Fibroblast of villous mesenchyme (primary cell): ENCODE measurements at regions not wholly inside any gene's neighbourhood (a gene's known extent, or its start where the extent isn't known, plus 50 kb on each side); places are given as distances from the start of the nearest gene placed in this dataset.

ENCODE experiments used
- DNase-seq: peaks from one replicate; pipeline ENCODE4 v3.0.0-alpha.2; 2010; ENCODE audit warnings: low read depth
- H3K4me3 ChIP-seq: 2 replicates; pipeline ENCODE4 v1.5.1; 2011; ENCODE audit warnings: low read depth, mild to moderate bottlenecking, low read length
- TF ChIP-seq, protein P1 (sequence below): IDR thresholded peaks from 2 replicates; pipeline ENCODE4 v1.5.1; 2012; ENCODE audit warnings: low read depth, mild to moderate bottlenecking, low read length; ENCODE audit not compliant: insufficient read depth

DNA sequence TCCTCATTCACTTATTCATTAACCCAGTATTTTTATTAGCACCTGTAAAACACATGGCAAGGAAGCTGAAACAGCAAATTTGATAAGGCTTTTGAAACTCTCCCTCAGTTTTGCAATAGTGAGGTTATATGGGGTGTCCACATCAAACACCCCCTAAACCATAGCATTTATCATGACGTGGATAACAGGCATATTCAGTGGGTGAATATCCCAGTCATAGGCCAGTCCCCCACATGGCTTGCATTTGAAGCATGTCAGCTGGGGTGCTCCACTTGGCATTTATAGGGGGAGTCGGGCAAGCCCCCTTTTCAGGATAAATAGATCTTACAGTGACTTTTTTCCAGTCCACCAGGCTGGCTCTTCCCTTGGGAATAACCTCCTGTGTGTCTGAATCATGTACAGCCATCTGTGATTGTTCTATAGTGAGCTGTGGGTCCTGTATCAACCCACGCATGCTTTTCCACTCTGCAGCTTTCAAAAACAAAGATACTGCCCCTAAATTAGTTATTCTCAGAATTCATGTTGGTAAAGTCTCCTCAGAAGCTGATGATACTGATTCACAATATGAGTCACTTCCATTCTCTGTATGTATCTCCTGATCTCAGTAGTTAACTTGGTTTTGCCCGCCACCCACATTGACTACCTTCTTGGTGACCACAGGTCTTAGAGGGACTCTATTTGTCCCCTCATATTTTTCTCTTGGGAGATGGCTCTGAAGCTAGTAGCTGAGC, 84.4 kb upstream of the SPIN1 start:
- no peak overlapping the region for H3K4me3 ChIP-seq
- DNase-seq = peak; percentile 22
- TF ChIP-seq, protein P1, sequence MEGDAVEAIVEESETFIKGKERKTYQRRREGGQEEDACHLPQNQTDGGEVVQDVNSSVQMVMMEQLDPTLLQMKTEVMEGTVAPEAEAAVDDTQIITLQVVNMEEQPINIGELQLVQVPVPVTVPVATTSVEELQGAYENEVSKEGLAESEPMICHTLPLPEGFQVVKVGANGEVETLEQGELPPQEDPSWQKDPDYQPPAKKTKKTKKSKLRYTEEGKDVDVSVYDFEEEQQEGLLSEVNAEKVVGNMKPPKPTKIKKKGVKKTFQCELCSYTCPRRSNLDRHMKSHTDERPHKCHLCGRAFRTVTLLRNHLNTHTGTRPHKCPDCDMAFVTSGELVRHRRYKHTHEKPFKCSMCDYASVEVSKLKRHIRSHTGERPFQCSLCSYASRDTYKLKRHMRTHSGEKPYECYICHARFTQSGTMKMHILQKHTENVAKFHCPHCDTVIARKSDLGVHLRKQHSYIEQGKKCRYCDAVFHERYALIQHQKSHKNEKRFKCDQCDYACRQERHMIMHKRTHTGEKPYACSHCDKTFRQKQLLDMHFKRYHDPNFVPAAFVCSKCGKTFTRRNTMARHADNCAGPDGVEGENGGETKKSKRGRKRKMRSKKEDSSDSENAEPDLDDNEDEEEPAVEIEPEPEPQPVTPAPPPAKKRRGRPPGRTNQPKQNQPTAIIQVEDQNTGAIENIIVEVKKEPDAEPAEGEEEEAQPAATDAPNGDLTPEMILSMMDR = no peak

DNA sequence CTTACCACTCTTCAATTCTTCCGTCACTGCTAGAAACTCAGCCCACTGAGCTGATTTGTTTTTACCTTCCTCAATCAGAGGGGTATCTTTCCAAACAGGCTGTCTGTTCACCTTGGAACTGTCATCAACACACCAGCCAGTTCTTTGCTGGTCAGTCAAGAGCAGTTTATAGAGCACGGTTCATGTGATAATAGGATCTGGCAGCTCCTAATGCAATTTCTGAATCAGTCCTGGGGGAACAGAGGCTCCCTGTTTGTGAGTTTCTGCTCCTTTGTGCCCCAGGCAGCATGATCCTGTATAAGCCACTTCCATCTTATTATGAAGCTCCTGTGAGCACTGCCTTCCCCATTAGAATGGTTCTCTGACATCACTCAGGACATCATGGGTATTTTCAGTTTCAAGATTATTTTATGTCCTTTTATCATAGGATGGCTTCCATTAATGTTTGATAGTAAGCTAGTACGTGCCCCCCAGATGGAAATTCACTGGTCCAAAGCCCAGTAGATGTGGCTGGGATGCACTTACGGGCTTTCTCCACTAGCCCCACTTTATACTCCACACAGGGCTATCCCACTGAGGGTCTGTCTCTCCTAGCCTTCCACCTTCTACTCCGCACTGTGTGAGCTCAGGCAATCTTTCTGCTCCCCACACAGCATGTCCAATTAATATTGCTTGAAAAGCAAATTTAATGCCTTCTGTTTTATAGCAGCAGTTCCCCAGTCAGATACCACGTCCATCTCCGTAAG, 85.5 kb upstream of the SPIN1 start:
- TF ChIP-seq, protein P1 = no peak
- no peak overlapping the region for H3K4me3 ChIP-seq
- no peak for DNase-seq

DNA sequence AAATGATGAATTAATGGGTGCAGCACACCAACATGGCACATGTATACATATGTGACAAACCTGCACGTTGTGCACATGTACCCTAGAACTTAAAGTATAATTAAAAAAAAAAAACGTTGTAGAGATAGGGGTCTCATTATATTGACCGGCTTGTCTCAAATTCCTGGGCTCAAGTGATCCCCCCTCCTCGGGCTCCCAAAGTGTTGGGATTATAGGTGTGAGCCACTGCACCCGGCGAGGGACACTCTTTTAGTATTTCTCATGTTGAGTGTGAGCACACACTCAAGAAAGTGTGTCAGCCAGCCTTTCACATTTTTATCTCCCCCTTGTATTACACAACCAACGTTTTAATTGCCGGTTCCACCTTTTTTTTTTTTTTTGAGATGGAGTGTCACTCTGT, 87.7 kb upstream of the SPIN1 start:
- no peak overlapping the region for H3K4me3 ChIP-seq
- no peak for DNase-seq
- TF ChIP-seq, protein P1 = no peak

DNA sequence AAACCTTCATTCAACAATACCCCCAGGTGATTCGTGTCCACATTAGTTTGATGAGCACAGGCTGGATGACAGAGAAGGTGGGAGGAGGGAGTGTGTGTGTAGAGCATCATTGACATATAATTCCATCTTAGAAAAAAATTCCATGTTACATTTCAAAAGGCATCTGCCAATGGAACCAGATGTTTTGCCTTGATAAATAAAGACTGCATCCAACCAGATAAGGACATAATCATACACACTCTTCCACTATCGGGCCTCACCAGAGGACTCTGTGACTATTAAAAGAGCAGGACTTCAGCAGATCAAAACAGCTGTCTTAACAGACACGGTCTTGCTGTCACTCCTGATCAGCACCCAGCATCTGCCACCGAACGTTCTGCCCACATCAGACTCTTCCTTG, 96.4 kb upstream of the SPIN1 start:
- TF ChIP-seq, protein P1 = no peak
- no peak for DNase-seq
- H3K4me3 ChIP-seq = no peak overlapping the region

DNA sequence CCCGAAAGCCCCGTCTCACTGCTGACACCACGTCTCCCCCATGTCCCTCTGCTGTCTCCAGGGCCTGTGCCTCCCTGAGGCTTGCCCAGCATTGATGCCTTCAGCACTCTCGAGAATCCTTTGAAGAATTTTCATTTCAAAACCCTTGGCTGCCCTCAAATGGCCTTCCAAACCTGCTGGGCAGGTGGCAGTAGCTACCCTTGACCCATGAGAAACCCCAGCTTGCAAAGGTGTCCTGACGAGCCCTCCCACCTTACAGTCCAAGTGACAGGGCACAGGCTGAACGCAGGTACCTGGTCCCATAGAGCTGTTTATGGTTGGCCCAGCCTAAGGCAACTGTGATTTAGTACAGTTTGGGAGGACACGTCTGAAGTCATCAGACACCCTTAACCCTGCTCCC, 97.2 kb upstream of the SPIN1 start:
- H3K4me3 ChIP-seq = no peak overlapping the region
- DNase-seq = no peak
- TF ChIP-seq, protein P1 = no peak

DNA sequence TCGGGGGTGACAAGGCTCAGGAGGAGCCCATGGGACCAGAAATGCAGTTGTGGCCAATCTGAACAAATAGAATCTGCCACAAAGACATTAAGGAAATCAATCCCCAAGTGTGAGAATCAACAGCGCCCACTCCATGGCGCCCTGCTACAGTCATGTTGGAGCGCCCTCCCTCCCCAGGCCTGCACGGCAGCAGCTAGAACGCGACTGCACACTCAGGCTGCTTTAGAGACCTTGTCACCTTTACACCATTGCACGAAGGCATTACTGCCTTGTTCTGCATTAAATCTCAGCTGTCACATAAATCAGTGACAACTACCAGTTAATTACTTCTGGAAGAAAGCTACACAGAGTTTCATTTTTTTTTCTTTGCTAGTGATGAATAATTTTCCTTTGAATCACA, 98.7 kb upstream of the SPIN1 start:
- DNase-seq = no peak
- TF ChIP-seq, protein P1 = no peak
- no peak overlapping the region for H3K4me3 ChIP-seq

DNA sequence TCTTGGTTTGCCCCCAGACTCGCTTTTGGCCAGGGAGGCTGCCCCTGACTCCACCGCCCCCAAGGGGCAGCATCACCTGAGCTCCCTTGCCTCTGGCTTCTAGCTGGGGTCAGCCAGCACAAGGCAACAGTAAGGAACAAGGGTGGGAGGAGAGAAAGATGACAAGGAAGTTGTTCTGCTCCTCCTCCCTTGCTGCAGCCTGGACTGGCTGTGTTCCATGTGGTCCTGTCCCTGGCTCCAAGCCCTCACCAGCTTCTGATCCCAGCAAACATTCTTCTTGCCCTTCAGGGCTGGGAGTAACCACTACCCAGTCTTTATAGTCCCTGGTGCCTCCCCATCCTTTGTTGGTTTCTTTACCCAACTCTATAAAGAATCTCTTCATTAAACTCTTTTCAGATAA, 100.3 kb upstream of the SPIN1 start:
- no peak for DNase-seq

More for the DNA sequence above, 100.3 kb upstream of the SPIN1 start:
- H3K4me3 ChIP-seq = no peak overlapping the region
- TF ChIP-seq, protein P1 = no peak
